SU-DHL-6 (cell line): ENCODE measurements at regions not wholly inside any gene's neighbourhood (a gene's known extent, or its start where the extent isn't known, plus 50 kb on each side); places are given as distances from the start of the nearest gene placed in this dataset.

ENCODE experiments used
- EZH2phosphoT487 ChIP-seq: fragments of 200-600 bp; sonication (generic), shearing (Covaris generic); conservative IDR thresholded peaks from 2 replicates; pipeline ENCODE4 v1.6.1; 2018; ENCODE audit warnings: mild to moderate bottlenecking, antibody characterized with exemption, low read length, moderate library complexity, mixed read lengths
- TF ChIP-seq, protein P1 (sequence below): fragments of 200-600 bp; sonication (generic); IDR thresholded peaks from one replicate; pipeline ENCODE4 v1.5.1; 2017; ENCODE audit warnings: antibody characterized with exemption, mild to moderate bottlenecking, low read length, moderate library complexity; ENCODE audit not compliant: insufficient read depth, poor library complexity, severe bottlenecking

- TF ChIP-seq, protein P1, sequence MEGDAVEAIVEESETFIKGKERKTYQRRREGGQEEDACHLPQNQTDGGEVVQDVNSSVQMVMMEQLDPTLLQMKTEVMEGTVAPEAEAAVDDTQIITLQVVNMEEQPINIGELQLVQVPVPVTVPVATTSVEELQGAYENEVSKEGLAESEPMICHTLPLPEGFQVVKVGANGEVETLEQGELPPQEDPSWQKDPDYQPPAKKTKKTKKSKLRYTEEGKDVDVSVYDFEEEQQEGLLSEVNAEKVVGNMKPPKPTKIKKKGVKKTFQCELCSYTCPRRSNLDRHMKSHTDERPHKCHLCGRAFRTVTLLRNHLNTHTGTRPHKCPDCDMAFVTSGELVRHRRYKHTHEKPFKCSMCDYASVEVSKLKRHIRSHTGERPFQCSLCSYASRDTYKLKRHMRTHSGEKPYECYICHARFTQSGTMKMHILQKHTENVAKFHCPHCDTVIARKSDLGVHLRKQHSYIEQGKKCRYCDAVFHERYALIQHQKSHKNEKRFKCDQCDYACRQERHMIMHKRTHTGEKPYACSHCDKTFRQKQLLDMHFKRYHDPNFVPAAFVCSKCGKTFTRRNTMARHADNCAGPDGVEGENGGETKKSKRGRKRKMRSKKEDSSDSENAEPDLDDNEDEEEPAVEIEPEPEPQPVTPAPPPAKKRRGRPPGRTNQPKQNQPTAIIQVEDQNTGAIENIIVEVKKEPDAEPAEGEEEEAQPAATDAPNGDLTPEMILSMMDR, result no peak
- TF ChIP-seq EZH2phosphoT487, result no peak
Observed at GRCh38 chr10:27440021-27440420, 64.1 kb upstream of the RAB18 start.
